Cerebellar nuclear complex (tissue), 1 donor: ENCODE measurements at regions not wholly inside any gene's neighbourhood (a gene's known extent, or its start where the extent isn't known, plus 50 kb on each side); places are given as distances from the start of the nearest gene placed in this dataset.

Experiments
- DNase-seq, 2 experiments: peaks; one replicate each; lab custom pipeline; 2025; lab: John Stamatoyannopoulos, UW

DNA sequence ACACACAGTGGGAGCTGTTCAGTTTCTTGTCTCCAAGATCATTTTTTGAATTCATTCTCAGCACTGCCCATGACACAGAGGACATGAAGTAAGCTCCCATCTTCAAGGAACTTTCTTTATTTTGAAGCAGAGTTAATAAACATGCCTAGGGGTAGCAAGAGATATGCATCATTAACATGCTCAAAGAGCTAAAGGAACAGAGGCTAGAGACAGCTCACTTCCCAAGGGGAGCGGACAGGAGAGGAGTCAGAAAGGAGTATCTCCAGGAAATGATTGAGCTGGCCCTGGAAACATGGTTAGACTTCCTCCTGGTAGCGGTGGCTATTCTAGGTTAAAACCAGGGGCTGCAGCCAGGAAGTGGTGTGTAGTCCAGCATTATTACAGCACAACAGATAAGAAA lies 135.9 kb downstream of the GPAM start:
- DNase-seq, result no peak

DNA sequence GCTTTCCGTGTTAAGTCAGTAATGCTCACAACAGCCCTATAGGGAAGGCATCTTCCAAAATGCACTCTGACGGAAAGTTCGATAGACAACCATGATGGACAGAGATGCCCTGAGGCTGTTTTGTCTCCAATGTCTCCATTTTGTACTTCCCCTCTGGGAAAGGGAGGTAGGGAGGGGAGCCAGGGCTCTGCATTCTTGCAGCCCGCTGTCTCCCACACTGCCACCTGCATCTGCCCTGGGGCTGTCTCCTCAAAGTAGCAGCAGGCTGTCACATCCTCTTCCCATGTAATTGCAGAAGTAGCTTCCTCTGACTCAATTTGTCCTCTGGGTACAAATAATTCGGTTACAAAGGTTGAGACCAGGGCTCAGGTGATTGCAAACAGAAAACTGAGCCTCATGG lies 131.4 kb downstream of the GPAM start:
- DNase-seq, result no peak

DNA sequence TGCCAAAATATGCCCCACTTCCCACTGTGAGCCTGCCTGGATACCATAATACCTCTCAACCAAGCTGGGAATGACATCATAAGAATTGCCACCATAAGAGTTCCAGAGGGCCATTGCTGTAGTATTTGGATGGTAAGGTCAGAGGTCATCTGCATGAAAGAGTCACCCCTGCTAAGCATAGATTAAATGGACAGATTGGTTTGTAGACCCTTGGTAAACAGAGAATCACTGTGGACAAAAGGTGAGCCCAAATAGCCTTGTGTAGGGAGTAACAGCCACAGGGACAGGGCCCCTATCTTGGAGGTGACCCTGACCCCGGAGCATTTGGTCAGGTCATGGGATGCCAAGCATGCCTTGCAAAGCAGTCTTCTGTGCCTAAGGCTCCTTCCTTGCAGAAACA lies 129.7 kb downstream of the GPAM start:
- no peak for DNase-seq

DNA sequence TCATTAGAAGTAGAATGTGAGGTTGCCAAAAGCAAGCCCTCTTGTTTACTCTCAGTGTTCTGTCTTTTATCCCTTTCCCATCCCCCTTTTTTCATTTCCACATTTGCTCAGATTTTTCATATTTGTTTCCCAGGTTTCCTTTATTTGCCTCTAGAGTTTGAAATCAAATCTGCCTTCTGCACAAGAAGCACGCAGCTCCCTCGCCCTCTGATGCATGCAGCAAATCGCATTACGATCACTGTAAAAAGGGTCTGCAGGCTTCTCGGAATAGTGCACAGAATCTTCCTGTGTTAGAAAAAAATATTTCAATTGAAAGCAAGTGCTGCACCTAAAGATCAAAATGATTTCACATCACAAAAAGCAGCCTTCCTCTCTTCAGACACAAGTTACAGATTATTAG lies 129.0 kb downstream of the GPAM start:
- DNase-seq, result no peak

DNA sequence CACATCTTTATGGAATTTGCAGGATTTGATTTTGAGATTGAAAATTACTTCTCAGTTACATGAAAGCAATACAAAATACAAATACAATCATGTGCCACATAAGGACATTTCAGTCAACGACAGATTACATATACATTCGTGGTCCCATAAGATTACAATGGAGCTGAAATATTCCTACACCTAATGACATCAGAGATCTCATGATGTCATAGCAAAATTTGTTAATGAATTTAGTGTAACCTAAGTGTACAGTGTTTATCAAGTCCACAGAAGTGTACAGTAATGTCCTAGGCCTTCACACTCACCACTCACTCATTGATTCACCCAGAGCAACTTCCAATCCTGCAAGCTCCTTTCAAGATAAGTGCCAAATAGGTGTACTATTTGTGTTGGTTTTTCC lies 126.5 kb downstream of the GPAM start:
- no peak for DNase-seq

DNA sequence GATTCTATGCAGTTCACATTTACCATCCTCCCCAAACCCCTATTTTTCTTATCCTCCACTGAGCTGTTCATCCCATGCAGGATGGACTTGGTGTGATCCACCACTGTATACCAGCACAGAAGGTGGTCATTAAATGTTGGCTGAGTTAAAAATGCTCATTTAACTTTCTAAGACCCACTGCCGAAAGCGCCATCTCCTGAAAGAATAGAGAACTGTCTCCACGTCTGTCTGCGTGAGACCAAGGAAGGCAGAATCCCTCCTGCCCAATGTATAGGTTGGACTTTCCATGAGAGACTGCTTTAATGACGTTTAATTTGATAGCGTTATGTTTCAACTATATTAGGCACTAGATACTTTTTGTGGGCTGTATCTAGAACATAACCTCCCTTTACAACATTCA lies 124.3 kb downstream of the GPAM start:
- DNase-seq, result no peak

DNA sequence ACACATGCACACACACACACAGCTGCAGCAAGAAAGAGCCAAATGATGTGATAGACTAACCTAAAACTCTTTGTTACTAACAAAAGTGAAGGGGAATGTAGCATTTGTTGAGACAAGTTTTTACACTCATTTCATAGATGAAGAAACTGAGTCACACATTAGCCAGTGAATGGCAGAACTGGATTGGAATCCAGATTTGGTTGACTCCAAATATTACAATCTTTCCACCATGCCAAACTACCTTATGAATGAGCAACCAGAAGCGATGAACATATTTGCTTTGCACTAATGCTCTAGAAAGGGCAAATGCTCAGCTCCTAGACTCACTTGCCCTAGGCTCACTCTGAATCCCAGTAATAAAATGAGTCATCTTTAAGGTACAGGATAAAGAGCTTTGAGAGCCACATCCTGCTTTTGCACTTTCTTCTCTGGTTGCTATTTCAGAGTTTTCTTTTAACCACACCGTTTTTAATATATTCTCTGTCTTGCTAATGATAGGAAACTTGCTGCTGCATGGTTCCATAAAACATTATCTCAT lies 111.9 kb downstream of the GPAM start:
- no peak for DNase-seq

DNA sequence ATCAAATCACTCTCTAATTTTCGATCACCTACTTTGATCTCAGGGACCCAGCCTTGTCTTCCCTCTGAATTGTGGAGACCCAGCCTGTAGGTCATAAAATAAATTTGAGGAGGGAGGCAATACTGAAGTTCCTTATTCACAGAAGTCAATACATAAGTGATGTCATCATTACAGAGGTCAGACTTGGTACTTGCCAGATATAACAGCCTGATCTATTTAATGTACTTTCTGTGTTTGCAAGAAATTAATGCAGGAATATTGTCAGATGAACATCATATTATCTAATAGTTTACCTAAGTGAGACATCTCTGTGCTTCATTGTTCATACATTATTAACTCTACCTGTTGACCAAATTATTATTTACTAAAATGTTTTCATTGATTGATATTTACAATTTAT lies 105.6 kb downstream of the GPAM start:
- DNase-seq, result no peak

DNA sequence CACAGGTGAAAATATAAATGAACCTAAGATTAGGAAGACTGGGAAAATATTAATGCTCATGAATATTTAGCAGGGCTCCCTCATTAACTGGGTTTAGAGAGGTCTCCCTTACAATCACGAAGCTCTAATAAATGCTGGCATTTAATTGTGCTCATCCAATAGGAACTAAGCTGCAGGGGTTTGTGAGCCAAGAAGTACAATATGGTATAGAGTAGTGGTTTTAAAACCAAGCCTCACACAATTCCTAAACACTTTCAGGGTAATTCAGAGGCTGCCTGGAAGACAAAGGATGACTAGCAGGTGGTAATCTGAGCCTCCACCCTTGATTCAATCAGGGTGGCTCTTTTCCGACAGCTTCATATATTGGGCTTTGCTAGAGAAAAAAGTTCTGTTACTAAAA lies 103.3 kb downstream of the GPAM start:
- no peak for DNase-seq

DNA sequence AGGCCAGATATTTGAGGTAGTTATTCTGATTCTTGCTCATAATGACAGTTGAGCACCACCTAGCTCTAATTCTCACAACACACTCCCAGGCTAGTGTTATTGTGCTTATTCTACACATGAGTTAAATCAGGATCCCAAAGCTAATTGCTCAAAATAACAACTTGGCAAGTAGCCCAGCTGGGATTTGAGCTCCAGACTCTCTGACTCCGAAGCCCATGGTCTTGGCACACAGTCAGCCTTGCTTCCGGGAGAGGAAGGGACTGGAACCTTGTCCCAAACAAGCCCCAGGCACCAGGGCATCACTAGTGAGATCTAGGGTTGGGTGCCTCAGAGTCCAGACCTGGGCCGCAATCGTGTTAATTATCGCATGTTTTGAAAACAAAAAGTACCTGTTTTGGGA lies 101.4 kb downstream of the GPAM start:
- no peak for DNase-seq

DNA sequence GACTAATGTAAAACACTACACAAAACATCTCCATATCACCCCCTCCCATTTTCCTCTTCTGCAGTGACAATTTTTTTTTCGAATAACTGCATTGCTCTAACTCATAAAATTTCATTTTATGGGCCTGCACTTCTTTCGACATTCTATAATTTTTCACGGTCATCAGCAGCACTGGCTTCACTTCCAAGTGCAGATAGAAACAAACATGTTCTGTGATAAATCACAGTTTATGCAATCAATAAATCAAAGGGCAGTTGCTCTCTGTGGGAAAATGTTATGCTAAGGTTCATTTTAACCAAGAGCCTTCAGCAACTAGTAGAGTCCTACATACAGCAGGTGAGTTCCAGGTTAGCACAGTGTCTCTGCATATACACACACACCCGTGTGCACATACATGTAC lies 100.1 kb downstream of the GPAM start:
- DNase-seq, result no peak

DNA sequence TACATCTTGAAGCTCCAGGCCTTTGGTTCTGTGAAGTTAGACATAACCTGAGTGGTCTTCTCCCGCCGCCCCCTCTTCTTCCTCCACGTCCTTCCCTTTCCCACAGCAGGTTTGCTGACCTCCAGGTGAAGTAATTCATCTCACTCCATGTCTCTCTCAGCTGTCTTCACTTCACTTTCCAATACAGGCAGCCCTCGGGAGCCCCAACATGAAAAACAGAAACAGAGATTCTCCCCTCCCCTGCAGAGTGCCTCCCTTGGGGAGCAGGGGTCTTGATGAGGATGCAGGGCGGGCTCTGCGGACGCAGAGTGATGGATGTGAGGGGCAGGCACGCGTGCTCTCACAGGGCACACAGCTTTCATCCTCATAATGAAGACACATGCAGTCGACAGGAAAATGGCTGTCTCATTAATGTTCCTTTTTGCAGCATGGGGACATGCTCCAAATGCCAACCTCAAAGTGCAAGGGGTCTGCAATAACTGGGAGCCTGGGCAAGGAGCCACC lies 95.6 kb downstream of the GPAM start:
- no peak for DNase-seq

DNA sequence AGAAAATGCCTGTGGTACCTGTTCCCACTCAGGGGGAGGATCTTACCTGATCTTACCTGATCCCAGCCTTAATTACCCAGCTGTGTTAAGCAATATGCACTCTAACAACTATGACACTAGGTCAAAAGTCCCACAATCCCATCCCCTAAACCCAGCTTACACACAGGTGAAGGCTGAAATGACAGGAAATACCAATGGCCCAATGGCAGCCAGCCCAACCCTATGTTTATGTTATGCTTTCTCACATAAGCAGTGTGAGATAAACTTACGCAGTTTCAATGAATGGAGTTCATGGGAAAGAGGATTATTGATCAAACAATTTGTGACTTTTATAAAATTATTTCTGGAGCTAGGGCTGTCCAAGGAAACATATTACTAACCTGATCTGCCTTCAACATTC lies 91.9 kb downstream of the GPAM start:
- DNase-seq, result no peak

DNA sequence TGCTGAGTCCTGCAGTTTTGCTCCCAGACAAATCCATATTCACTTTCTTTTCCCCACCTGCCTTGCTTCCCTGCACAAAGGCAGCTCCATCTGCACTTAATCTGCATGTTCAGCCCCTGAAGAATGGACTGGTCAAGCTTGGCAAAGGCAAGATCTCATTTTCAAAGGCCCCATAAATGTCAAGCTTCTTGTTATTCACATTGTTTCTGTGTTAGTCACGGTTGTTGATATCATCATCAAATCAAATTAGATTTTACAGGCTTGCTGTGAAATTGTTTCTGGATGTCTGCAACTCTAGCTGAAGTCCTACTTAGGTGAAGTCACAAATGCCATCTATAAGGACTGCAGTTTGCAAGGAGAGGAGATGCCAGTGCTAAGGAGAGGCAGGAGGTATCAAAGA lies 91.0 kb downstream of the GPAM start:
- no peak for DNase-seq

DNA sequence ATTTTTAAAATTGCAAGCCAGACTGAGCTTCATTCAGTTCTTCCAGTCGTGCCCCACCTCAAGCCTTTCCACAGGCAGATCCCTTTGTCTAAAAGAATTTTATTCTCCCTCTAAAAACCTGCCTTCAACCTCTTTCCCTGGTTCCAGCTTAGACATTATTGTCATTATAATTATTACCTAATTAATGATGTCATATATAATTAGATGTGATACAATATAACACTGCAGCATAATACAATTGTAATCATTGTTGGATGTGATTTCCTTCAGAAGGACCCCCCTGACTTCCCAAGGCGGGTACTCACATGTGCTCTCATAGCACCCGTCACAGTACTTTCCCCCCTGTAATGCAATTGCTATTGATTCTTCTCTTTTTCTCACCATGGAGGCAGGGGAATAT lies 88.6 kb downstream of the GPAM start:
- no peak for DNase-seq

DNA sequence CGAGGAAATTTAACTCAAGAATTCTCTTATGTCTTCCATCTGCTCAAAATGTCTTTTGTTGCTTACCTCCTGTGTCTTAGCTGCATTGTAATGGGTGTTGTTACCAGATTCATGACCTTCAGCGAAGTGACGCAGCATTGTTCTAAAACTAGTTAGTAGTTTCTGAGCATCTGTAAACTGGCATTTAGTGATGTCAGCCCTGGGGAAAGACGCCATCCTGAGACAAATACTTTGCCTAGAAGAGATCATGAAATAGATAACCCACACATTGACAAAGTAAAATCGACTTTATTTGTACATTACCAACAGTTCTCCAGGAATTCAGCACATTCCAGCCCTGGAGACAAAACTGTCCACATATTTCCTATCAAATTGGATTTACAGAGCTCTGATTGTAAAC lies 87.8 kb downstream of the GPAM start:
- no peak for DNase-seq

DNA sequence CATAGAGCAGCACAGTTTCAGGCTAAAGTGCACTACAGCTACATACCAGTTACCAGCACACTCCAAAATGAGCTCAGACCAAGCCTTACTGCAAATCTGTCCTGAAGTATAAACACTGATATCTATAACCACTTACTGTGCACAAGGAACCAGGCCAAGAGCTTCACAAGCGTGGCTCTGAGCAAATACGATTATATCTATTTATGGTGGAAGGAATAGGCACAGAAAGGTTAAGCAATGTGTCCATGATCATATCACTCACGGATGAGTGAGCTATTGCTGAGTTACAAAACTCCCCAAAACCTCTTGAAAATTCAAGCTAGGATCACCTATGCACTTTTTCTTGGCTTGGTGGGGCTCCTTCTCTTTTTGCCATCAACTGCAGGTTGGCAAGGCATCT lies 84.9 kb downstream of the GPAM start:
- DNase-seq, result no peak
